HFF-Myc (cell line): ENCODE measurements at regions not wholly inside any gene's neighbourhood (a gene's known extent, or its start where the extent isn't known, plus 50 kb on each side); places are given as distances from the start of the nearest gene placed in this dataset.

Source experiments
- DNase-seq: peaks from one replicate; pipeline ENCODE4 v3.0.0-alpha.2; 2011; ENCODE audit warnings: low read depth; ENCODE audit errors: extremely low read depth
- H3K4me3 ChIP-seq: replicated peaks from 2 replicates; pipeline ENCODE4 v1.5.1; 2011; ENCODE audit warnings: low read depth, mild to moderate bottlenecking, control low read depth, low read length
- TF ChIP-seq, protein P1 (sequence below): IDR thresholded peaks from 2 replicates; pipeline ENCODE4 v1.5.1; 2012; ENCODE audit warnings: mild to moderate bottlenecking, low read depth, low read length, control low read depth; ENCODE audit errors: missing control alignments

DNA sequence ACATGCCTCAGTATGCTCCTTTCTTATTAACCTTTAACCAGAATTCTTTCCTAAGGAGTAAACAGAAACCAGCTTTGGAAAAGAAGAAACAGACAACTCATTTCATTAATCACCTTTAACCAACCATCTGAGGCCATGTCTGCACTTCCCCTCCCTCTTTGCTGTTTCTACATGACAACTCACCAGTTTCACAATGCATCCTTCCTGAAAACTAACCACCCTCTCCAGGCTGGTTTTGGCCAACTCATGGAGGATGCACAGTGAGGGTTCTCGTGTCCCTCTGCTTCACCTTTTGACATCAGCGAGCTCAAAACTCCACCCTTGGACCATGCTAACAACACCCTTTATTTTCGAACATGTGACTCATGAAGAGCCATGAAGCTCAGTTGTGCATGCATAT is 244.1 kb downstream of the ELAVL2 start:
- no peak overlapping the region for H3K4me3 ChIP-seq
- TF ChIP-seq, protein P1, sequence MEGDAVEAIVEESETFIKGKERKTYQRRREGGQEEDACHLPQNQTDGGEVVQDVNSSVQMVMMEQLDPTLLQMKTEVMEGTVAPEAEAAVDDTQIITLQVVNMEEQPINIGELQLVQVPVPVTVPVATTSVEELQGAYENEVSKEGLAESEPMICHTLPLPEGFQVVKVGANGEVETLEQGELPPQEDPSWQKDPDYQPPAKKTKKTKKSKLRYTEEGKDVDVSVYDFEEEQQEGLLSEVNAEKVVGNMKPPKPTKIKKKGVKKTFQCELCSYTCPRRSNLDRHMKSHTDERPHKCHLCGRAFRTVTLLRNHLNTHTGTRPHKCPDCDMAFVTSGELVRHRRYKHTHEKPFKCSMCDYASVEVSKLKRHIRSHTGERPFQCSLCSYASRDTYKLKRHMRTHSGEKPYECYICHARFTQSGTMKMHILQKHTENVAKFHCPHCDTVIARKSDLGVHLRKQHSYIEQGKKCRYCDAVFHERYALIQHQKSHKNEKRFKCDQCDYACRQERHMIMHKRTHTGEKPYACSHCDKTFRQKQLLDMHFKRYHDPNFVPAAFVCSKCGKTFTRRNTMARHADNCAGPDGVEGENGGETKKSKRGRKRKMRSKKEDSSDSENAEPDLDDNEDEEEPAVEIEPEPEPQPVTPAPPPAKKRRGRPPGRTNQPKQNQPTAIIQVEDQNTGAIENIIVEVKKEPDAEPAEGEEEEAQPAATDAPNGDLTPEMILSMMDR = no peak
- DNase-seq = no peak

DNA sequence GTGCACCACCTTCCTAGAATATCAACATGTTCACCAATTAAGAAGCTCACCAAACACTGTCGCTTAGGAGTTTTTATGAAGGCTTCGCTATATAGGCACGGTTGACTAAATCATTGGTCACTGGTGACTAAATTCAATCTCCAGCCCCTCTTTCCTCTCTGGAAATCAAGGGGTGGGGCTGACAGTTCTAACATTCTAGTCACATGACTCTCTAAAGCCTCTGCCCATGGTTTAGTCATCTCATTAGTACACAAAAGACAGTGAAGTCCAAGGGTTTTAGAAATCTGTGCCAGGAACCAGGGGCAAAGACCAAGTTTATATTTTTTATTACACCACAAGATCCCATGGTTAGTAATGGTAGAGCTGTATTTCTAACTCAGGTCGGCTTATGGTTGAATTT is 243.2 kb downstream of the ELAVL2 start:
- TF ChIP-seq, protein P1 = no peak
- no peak overlapping the region for H3K4me3 ChIP-seq
- DNase-seq = no peak

DNA sequence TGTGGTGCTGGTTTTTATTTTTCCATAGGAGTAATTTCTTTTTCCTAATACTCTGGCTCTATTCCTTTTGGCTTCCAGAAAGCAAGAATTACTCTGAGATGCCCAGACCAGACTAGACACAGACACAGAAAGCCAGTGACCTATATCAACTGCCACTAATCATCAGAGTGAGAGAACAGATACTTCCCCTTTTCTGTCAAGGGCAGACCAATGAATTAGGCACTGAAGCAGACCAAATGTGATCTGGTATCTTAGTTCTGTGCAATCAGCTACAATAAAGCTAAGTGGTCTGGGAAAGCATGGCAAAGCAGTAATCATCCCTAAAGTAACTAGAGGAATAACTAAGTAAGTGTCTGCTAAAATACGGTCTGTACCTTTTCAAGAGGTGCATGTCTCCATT is 239.1 kb downstream of the ELAVL2 start:
- no peak for DNase-seq
- no peak overlapping the region for H3K4me3 ChIP-seq
- TF ChIP-seq, protein P1 = no peak

DNA sequence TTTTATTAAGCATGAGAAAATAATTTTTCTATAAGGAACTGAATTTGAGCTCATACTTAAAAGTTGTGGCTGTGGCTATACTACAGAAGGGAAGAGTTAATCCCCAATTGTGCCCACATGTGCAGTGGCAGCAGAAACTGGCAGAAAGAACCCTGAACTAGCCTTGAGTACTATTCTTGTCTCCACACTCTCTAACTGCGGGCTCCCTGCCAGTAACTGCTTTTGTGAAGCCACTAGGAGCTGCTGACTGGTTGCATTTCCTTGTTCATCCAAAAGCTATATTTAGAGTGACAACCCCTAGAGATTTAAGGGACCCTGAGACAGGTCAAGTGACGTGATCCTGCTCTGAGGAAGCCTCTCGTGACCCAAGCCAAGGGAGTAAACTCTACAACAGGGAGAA is 238.6 kb downstream of the ELAVL2 start:
- no peak for DNase-seq
- no peak overlapping the region for H3K4me3 ChIP-seq
- TF ChIP-seq, protein P1 = no peak

DNA sequence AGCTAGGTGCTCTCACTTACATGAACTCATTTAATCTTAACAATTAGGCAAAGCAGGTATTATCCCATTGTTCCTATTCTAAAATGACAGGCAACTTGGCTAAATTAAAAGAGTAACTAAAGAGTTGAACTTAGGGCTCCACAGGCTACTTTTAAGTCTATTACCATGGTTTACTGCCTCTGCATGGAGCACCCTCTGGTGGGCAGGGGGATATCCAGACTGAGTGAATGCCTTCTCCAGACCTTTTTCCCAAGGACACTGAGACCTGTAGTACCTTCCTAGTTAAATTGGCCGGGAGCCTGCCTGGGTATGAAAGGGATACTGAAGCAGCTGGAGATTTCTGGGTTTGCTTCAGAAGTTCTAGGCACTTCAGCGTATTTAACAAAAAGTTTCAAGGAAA is 238.1 kb downstream of the ELAVL2 start:
- DNase-seq = no peak
- TF ChIP-seq, protein P1 = no peak
- no peak overlapping the region for H3K4me3 ChIP-seq

DNA sequence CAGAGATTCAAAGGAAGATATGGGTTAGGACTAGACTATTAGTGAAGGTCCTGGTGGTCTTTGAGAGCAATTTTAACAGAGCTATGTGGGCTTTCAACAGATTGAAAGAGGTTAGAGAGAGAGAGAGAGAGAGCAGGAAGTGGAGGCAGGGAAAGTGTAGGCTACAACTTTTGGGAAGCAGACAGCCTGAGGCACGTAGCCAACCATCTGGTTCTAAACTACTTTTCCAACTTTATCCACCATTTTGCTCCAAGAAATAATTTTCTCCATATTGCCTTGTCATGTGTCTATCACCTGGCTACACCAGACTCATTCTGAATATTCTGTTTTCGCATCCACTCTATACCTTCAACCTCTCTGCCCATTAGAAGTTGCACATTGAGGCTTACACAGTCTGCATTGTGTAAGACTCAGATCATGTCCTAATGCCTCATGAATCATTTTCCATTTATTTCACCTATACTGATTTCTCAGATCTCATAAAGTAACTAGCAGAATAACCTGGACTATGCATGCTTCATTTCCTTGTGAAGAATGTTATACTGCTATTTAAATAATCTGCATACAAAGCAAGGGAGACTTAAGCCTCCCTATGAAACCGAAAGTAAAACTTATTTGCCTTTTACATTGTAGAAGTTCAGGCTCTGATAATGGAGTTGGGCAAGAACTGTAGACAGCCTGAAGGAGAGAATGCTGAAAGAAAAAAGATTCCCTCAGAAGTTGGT is 235.6 kb downstream of the ELAVL2 start:
- no peak for DNase-seq
- TF ChIP-seq, protein P1 = no peak
- no peak overlapping the region for H3K4me3 ChIP-seq

DNA sequence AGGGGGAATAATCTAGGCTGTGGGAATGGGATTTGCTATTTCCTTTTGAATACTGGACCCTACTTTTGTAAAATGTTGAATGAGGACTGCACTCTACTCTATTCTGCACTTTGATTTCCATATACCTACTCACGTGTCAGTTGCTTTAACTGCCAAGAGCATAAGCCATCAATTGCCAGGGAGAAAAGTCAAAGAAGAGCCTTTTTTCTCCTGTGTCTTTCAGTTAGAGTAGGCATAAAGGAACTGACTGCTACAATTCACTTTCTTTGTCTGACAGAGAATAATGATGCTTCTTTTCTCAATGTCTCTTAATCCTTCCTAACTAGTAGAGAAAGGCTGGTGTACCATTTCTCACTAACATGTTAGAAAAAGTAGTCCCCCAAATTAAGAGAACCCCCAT is 231.6 kb downstream of the ELAVL2 start:
- TF ChIP-seq, protein P1 = no peak
- no peak for DNase-seq
- no peak overlapping the region for H3K4me3 ChIP-seq
